SK-N-SH treated with all-trans-retinoic acid at 6 μM for 48 hours (cell line): ENCODE measurements at regions not wholly inside any gene's neighbourhood (a gene's known extent, or its start where the extent isn't known, plus 50 kb on each side); places are given as distances from the start of the nearest gene placed in this dataset.

Source experiments
- ATAC-seq: fragments of 200-7000 bp; cut with Tn5 transposase; 3 replicates; pipeline ENCODE4 v1.9.1; 2020; ENCODE audit warnings: mild to moderate bottlenecking, moderate library complexity
- ARNTL ChIP-seq: fragments of 450-650 bp; formaldehyde crosslinking; IDR thresholded peaks from 2 replicates; pipeline ENCODE4 v1.5.0; 2020; ENCODE audit warnings: low read depth, mild to moderate bottlenecking, moderate library complexity, borderline replicate concordance
- BACH2 ChIP-seq: fragments of 250-450 bp; sonication (Bioruptor Pico); IDR thresholded peaks from 2 replicates; pipeline ENCODE4 v1.9.0; 2021; ENCODE audit warnings: mild to moderate bottlenecking, borderline replicate concordance
- CSDC2 ChIP-seq: fragments of 250-450 bp; sonication (Bioruptor Pico); IDR thresholded peaks from 2 replicates; pipeline ENCODE4 v1.5.0; 2020; ENCODE audit warnings: mild to moderate bottlenecking, moderate library complexity
- ESRRG ChIP-seq: fragments of 250-450 bp; sonication (Bioruptor Pico); IDR thresholded peaks from 2 replicates; pipeline ENCODE4 v1.6.1; 2021; ENCODE audit warnings: mild to moderate bottlenecking
- GLIS3 ChIP-seq: fragments of 250-450 bp; sonication (Bioruptor Pico); IDR thresholded peaks from 2 replicates; pipeline ENCODE4 v1.5.0; 2020; ENCODE audit warnings: mild to moderate bottlenecking, moderate library complexity
- ISL1 ChIP-seq: fragments of 250-450 bp; sonication (Bioruptor Pico); IDR thresholded peaks from 2 replicates; pipeline ENCODE4 v2.1.2; 2022; ENCODE audit warnings: mild to moderate bottlenecking, moderate library complexity
- OSR1 ChIP-seq: fragments of 250-450 bp; sonication (Bioruptor Pico); IDR thresholded peaks from 2 replicates; pipeline ENCODE4 v1.8.0; 2022; ENCODE audit warnings: moderate library complexity, mild to moderate bottlenecking, inconsistent platforms
- PPARA ChIP-seq: fragments of 250-450 bp; sonication (Bioruptor Pico); IDR thresholded peaks from 2 replicates; pipeline ENCODE4 v1.5.0; 2020; ENCODE audit warnings: mild to moderate bottlenecking, borderline replicate concordance
- RARB ChIP-seq: fragments of 250-450 bp; sonication (Bioruptor Pico); IDR thresholded peaks from 2 replicates; pipeline ENCODE4 v1.8.0; 2021; ENCODE audit warnings: mild to moderate bottlenecking, moderate library complexity
- SNAI2 ChIP-seq: fragments of 250-450 bp; sonication (Bioruptor Pico); IDR thresholded peaks from 2 replicates; pipeline ENCODE4 v1.5.0; 2020; ENCODE audit warnings: mild to moderate bottlenecking, moderate library complexity
- TCF4 ChIP-seq: fragments of 250-450 bp; sonication (Bioruptor Pico); IDR thresholded peaks from 2 replicates; pipeline ENCODE4 v1.8.0; 2021; ENCODE audit warnings: mild to moderate bottlenecking, moderate library complexity, borderline replicate concordance
- TOX ChIP-seq: fragments of 250-450 bp; sonication (Bioruptor Pico); IDR thresholded peaks from 2 replicates; pipeline ENCODE4 v1.8.0; 2021; ENCODE audit warnings: mild to moderate bottlenecking, moderate library complexity, borderline replicate concordance
- ZC3H10 ChIP-seq: fragments of 250-450 bp; sonication (Bioruptor Pico); IDR thresholded peaks from 2 replicates; pipeline ENCODE4 v1.5.1; 2021; ENCODE audit warnings: mild to moderate bottlenecking, moderate library complexity
- ZFP3 ChIP-seq: fragments of 250-450 bp; sonication (Bioruptor Pico); IDR thresholded peaks from 2 replicates; pipeline ENCODE4 v1.5.0; 2020; ENCODE audit warnings: mild to moderate bottlenecking, moderate library complexity
- ZFP30 ChIP-seq: fragments of 450-650 bp; formaldehyde crosslinking; IDR thresholded peaks from 2 replicates; pipeline ENCODE4 v1.5.0; 2022; ENCODE audit warnings: mild to moderate bottlenecking, moderate library complexity
- ZNF565 ChIP-seq: fragments of 450-650 bp; formaldehyde crosslinking; conservative IDR thresholded peaks from 2 replicates; pipeline ENCODE4 v1.5.0; 2020; ENCODE audit warnings: low read depth, mild to moderate bottlenecking, moderate library complexity
- ZNF70 ChIP-seq: fragments of 450-650 bp; formaldehyde crosslinking; IDR thresholded peaks from 2 replicates; pipeline ENCODE4 v1.5.0; 2020; ENCODE audit warnings: mild to moderate bottlenecking, moderate library complexity
- ZNF8 ChIP-seq: fragments of 450-650 bp; formaldehyde crosslinking; IDR thresholded peaks from 2 replicates; pipeline ENCODE4 v1.5.0; 2020; ENCODE audit warnings: mild to moderate bottlenecking, moderate library complexity
- TF ChIP-seq, protein P1 (sequence below): fragments of 250-450 bp; sonication (Bioruptor Pico); IDR thresholded peaks from 2 replicates; pipeline ENCODE4 v1.5.0; 2020; ENCODE audit warnings: mild to moderate bottlenecking, moderate library complexity
- TF ChIP-seq, protein P2 (sequence below): fragments of 250-450 bp; sonication (Bioruptor Pico); IDR thresholded peaks from 2 replicates; pipeline ENCODE4 v1.8.0; 2021; ENCODE audit warnings: low read depth, mild to moderate bottlenecking, moderate library complexity, borderline replicate concordance
- TF ChIP-seq, protein P3 (sequence below): fragments of 250-450 bp; sonication (Bioruptor Pico); IDR thresholded peaks from 2 replicates; pipeline ENCODE4 v1.8.0; 2020; ENCODE audit warnings: mild to moderate bottlenecking, moderate library complexity, borderline replicate concordance
- TF ChIP-seq, protein P4 (sequence below): fragments of 250-450 bp; sonication (Bioruptor Pico); IDR thresholded peaks from 2 replicates; pipeline ENCODE4 v1.5.1; 2021; ENCODE audit warnings: mild to moderate bottlenecking, moderate library complexity
- TF ChIP-seq, protein P5 (sequence below): fragments of 250-450 bp; sonication (Bioruptor Pico); IDR thresholded peaks from 2 replicates; pipeline ENCODE4 v1.5.1; 2020; ENCODE audit warnings: low read depth, mild to moderate bottlenecking, moderate library complexity

DNA sequence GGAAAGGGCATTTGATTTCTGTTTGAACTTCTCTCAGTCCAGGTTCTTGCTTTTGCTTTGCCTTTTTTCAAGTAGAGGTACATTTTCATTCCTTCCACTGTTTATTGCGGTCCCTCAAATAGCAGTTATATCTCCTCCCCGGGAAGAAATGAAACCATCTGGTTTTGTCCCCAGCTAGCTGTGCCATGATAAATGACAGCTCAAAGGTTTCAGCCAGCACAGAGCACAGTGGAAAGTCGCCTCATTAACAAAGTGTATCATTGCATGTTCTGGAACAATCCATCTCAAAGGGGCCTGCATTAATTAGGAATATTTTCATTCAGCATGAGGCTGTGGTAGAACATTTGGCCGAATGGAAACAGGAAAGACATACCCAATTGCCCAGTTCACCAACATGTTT is 146.0 kb downstream of the EDN3 start:
- no peak for ATAC-seq
- no peak for TF ChIP-seq GLIS3 (CRISPR knock-in tag)
- TF ChIP-seq BACH2 (CRISPR knock-in tag), result no peak
- TF ChIP-seq TCF4 (CRISPR knock-in tag), result no peak
- no peak for TF ChIP-seq RARB (CRISPR knock-in tag)
- no peak for TF ChIP-seq ESRRG (CRISPR knock-in tag)
- TF ChIP-seq, protein P1, sequence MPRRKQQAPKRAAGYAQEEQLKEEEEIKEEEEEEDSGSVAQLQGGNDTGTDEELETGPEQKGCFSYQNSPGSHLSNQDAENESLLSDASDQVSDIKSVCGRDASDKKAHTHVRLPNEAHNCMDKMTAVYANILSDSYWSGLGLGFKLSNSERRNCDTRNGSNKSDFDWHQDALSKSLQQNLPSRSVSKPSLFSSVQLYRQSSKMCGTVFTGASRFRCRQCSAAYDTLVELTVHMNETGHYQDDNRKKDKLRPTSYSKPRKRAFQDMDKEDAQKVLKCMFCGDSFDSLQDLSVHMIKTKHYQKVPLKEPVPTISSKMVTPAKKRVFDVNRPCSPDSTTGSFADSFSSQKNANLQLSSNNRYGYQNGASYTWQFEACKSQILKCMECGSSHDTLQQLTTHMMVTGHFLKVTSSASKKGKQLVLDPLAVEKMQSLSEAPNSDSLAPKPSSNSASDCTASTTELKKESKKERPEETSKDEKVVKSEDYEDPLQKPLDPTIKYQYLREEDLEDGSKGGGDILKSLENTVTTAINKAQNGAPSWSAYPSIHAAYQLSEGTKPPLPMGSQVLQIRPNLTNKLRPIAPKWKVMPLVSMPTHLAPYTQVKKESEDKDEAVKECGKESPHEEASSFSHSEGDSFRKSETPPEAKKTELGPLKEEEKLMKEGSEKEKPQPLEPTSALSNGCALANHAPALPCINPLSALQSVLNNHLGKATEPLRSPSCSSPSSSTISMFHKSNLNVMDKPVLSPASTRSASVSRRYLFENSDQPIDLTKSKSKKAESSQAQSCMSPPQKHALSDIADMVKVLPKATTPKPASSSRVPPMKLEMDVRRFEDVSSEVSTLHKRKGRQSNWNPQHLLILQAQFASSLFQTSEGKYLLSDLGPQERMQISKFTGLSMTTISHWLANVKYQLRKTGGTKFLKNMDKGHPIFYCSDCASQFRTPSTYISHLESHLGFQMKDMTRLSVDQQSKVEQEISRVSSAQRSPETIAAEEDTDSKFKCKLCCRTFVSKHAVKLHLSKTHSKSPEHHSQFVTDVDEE (CRISPR knock-in tag), result no peak
- TF ChIP-seq ARNTL (CRISPR knock-in tag), result no peak
- TF ChIP-seq TOX, result no peak
- TF ChIP-seq SNAI2 (CRISPR knock-in tag), result no peak
- TF ChIP-seq ZFP3 (CRISPR knock-in tag), result no peak
- no peak for TF ChIP-seq PPARA (CRISPR knock-in tag)
- TF ChIP-seq, protein P2, sequence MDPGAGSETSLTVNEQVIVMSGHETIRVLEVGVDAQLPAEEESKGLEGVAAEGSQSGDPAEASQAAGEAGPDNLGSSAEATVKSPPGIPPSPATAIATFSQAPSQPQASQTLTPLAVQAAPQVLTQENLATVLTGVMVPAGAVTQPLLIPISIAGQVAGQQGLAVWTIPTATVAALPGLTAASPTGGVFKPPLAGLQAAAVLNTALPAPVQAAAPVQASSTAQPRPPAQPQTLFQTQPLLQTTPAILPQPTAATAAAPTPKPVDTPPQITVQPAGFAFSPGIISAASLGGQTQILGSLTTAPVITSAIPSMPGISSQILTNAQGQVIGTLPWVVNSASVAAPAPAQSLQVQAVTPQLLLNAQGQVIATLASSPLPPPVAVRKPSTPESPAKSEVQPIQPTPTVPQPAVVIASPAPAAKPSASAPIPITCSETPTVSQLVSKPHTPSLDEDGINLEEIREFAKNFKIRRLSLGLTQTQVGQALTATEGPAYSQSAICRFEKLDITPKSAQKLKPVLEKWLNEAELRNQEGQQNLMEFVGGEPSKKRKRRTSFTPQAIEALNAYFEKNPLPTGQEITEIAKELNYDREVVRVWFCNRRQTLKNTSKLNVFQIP (CRISPR knock-in tag), result no peak
- no peak for TF ChIP-seq CSDC2 (CRISPR knock-in tag)
- TF ChIP-seq, protein P3, sequence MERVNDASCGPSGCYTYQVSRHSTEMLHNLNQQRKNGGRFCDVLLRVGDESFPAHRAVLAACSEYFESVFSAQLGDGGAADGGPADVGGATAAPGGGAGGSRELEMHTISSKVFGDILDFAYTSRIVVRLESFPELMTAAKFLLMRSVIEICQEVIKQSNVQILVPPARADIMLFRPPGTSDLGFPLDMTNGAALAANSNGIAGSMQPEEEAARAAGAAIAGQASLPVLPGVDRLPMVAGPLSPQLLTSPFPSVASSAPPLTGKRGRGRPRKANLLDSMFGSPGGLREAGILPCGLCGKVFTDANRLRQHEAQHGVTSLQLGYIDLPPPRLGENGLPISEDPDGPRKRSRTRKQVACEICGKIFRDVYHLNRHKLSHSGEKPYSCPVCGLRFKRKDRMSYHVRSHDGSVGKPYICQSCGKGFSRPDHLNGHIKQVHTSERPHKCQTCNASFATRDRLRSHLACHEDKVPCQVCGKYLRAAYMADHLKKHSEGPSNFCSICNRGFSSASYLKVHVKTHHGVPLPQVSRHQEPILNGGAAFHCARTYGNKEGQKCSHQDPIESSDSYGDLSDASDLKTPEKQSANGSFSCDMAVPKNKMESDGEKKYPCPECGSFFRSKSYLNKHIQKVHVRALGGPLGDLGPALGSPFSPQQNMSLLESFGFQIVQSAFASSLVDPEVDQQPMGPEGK (CRISPR knock-in tag), result no peak
- no peak for TF ChIP-seq ISL1 (CRISPR knock-in tag)
- no peak for TF ChIP-seq ZNF565 (CRISPR knock-in tag)
- no peak for TF ChIP-seq OSR1 (CRISPR knock-in tag)
- no peak for TF ChIP-seq ZNF8 (CRISPR knock-in tag)
- no peak for TF ChIP-seq ZNF70 (CRISPR knock-in tag)
- TF ChIP-seq, all 23 proteins: peak for 0

DNA sequence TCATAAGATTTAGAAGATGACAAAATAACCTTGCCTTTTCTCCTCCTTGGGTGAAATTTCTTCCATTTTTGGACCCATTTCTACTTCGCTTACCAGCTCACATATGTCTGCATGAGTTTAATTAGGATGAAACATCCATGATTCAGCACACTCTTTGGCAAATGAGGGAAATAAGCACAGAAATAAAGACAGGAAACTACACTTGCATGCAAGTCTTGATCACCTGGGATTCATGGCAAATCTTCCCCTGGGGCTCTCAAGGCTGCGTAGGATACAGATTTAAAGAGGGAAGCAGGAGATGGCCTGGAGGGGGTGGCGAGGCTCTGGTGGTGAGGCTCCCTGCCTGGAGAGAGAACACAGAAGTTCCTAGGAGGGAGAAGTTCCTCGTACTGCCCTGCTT is 147.8 kb downstream of the EDN3 start:
- TF ChIP-seq SNAI2 (CRISPR knock-in tag), result no peak
- no peak for TF ChIP-seq GLIS3 (CRISPR knock-in tag)
- no peak for TF ChIP-seq ZFP3 (CRISPR knock-in tag)
- no peak for TF ChIP-seq ISL1 (CRISPR knock-in tag)
- TF ChIP-seq BACH2 (CRISPR knock-in tag), result no peak
- TF ChIP-seq RARB (CRISPR knock-in tag), result no peak
- no peak for TF ChIP-seq ARNTL (CRISPR knock-in tag)
- TF ChIP-seq, protein P4, sequence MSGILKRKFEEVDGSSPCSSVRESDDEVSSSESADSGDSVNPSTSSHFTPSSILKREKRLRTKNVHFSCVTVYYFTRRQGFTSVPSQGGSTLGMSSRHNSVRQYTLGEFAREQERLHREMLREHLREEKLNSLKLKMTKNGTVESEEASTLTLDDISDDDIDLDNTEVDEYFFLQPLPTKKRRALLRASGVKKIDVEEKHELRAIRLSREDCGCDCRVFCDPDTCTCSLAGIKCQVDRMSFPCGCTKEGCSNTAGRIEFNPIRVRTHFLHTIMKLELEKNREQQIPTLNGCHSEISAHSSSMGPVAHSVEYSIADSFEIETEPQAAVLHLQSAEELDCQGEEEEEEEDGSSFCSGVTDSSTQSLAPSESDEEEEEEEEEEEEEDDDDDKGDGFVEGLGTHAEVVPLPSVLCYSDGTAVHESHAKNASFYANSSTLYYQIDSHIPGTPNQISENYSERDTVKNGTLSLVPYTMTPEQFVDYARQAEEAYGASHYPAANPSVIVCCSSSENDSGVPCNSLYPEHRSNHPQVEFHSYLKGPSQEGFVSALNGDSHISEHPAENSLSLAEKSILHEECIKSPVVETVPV (CRISPR knock-in tag), result no peak
- no peak for TF ChIP-seq ZC3H10 (CRISPR knock-in tag)
- TF ChIP-seq ZFP30 (CRISPR knock-in tag), result no peak
- no peak for TF ChIP-seq TOX
- no peak for TF ChIP-seq TCF4 (CRISPR knock-in tag)
- TF ChIP-seq CSDC2 (CRISPR knock-in tag), result no peak
- TF ChIP-seq ZNF8 (CRISPR knock-in tag), result no peak
- TF ChIP-seq, protein P5, sequence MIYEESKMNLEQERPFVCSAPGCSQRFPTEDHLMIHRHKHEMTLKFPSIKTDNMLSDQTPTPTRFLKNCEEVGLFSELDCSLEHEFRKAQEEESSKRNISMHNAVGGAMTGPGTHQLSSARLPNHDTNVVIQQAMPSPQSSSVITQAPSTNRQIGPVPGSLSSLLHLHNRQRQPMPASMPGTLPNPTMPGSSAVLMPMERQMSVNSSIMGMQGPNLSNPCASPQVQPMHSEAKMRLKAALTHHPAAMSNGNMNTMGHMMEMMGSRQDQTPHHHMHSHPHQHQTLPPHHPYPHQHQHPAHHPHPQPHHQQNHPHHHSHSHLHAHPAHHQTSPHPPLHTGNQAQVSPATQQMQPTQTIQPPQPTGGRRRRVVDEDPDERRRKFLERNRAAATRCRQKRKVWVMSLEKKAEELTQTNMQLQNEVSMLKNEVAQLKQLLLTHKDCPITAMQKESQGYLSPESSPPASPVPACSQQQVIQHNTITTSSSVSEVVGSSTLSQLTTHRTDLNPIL (CRISPR knock-in tag), result no peak
- ATAC-seq, result peak; percentile 34
